PC-3 (cell line): ENCODE measurements at regions not wholly inside any gene's neighbourhood (a gene's known extent, or its start where the extent isn't known, plus 50 kb on each side); places are given as distances from the start of the nearest gene placed in this dataset.

Experiments
- ATAC-seq: fragments of 200-7000 bp; cut with Tn5 transposase; 2 replicates; pipeline ENCODE4 v1.9.1; 2020; ENCODE audit warnings: mild to moderate bottlenecking, moderate library complexity
- BruUV-seq: library from RNA; stranded (reverse); fragments of 400-500 nt; replicated peaks from 2 replicates; lab custom pipeline; 2021; lab: Mats Ljungman, UMichigan
- CTCF ChIA-PET: fragments of 300-600 bp; sonication (Branson Sonifier 250); formaldehyde crosslinking; loops from one replicate; lab custom pipeline; 2022; ENCODE audit warnings: antibody characterized with exemption; lab: Charles Lee
- POLR2A ChIA-PET: fragments of 300-600 bp; sonication (Branson Sonifier 250); formaldehyde crosslinking; loops from one replicate; lab custom pipeline; 2022; ENCODE audit warnings: antibody characterized with exemption; ENCODE audit not compliant: unreplicated experiment; lab: Charles Lee
- DNase-seq: peaks from one replicate; pipeline ENCODE4 v3.0.0-alpha.2; 2015
- H2AFZ ChIP-seq: fragments of 300-600 bp; sonication (generic); 2 replicates; pipeline ENCODE4 v1.6.0; 2016; ENCODE audit warnings: antibody characterized with exemption, low read length
- H3F3A ChIP-seq: fragments of 300-600 bp; sonication (generic); one replicate; pipeline ENCODE4 v1.6.0; 2017; ENCODE audit warnings: antibody characterized with exemption, low read length, control low read depth, mild to moderate bottlenecking; ENCODE audit not compliant: unreplicated experiment
- H3K27ac ChIP-seq: fragments of 300-600 bp; sonication (generic); 2 replicates; pipeline ENCODE4 v1.5.1; 2016; ENCODE audit warnings: mild to moderate bottlenecking, low read length
- H3K27me3 ChIP-seq: fragments of 300-600 bp; sonication (generic); 2 replicates; pipeline ENCODE4 v1.6.1; 2016; ENCODE audit warnings: low read length, mixed read lengths
- H3K36me3 ChIP-seq: fragments of 300-600 bp; sonication (generic); 2 replicates; pipeline ENCODE4 v1.6.1; 2016; ENCODE audit warnings: low read depth, mixed run types, low read length, mixed read lengths
- H3K4me1 ChIP-seq: fragments of 300-600 bp; sonication (generic); 2 replicates; pipeline ENCODE4 v1.5.1; 2016; ENCODE audit warnings: low read length; ENCODE audit not compliant: insufficient read depth
- H3K4me2 ChIP-seq: fragments of 300-600 bp; sonication (generic); 2 replicates; pipeline ENCODE4 v1.6.0; 2016; ENCODE audit warnings: low read length
- H3K4me3 ChIP-seq: fragments of 300-600 bp; sonication (generic); 2 replicates; pipeline ENCODE4 v1.5.1; 2016; ENCODE audit warnings: mild to moderate bottlenecking, low read length, mixed read lengths
- H3K79me2 ChIP-seq: fragments of 300-600 bp; sonication (generic); 2 replicates; pipeline ENCODE4 v1.6.1; 2017; ENCODE audit warnings: low read length, mixed read lengths
- H3K9ac ChIP-seq: fragments of 300-600 bp; sonication (generic); 2 replicates; pipeline ENCODE4 v1.6.0; 2016; ENCODE audit warnings: mild to moderate bottlenecking, low read length
- H3K9me2 ChIP-seq: fragments of 300-600 bp; sonication (generic); replicated peaks from 2 replicates; pipeline ENCODE4 v1.6.1; 2016; ENCODE audit warnings: mixed run types, low read length, mixed read lengths
- H3K9me3 ChIP-seq: fragments of 300-600 bp; sonication (generic); 2 replicates; pipeline ENCODE4 v1.6.1; 2016; ENCODE audit warnings: low read length, mixed read lengths
- H4K20me1 ChIP-seq: fragments of 300-600 bp; sonication (generic); 2 replicates; pipeline ENCODE4 v1.6.1; 2016; ENCODE audit warnings: low read length, mixed read lengths
- EZH2 ChIP-seq: fragments of 300-600 bp; sonication (generic); IDR thresholded peaks from one replicate; pipeline ENCODE4 v1.6.1; 2017; ENCODE audit warnings: antibody characterized with exemption, mild to moderate bottlenecking, low read length; ENCODE audit not compliant: unreplicated experiment
- EZH2phosphoT487 ChIP-seq: fragments of 300-600 bp; sonication (generic); IDR thresholded peaks from 2 replicates; pipeline ENCODE4 v1.6.1; 2018; ENCODE audit warnings: mild to moderate bottlenecking, antibody characterized with exemption, low read length, borderline replicate concordance
- intact Hi-C: fragments of 100-400 bp; cut with micrococcal nuclease; formaldehyde crosslinking; loops from 2 replicates; pipeline ENCODE4 v1.9.0; 2023
- TF ChIP-seq, protein P1 (sequence below): fragments of 300-600 bp; sonication (generic); conservative IDR thresholded peaks from 2 replicates; pipeline ENCODE4 v1.5.1; 2017; ENCODE audit warnings: antibody characterized with exemption, low read depth, mild to moderate bottlenecking, low read length

DNA sequence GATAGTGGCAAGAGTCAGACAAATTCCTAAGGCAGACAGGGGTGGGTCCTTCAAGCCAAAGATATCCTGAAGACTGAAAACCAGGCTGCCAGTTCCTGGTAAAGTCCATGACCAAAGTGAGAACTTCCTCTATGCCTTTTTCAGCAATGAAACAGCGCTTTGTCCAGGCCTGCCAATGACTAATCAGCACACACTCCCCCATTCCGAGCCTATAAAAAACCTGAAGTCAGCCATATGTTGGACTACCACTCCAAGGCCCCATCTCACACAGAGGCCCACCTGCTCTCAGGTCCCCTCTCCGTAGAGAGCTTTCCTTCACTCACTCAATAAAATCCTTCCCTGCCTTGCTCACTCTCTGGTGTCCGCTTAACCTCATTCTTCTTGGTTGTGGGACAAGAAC is 402.2 kb downstream of the ANKRD7 start:
- no peaks in the 10 kb centered on the region for H3K79me2 ChIP-seq
- intact Hi-C loops = no loop called here
- BruUV-seq = no TSS peak
- no peaks in the 10 kb centered on the region for H3K9me2 ChIP-seq
- no peaks in the 10 kb centered on the region for H4K20me1 ChIP-seq
- TF ChIP-seq EZH2phosphoT487 (no peak), EZH2 (no peak)
- TF ChIP-seq, protein P1, sequence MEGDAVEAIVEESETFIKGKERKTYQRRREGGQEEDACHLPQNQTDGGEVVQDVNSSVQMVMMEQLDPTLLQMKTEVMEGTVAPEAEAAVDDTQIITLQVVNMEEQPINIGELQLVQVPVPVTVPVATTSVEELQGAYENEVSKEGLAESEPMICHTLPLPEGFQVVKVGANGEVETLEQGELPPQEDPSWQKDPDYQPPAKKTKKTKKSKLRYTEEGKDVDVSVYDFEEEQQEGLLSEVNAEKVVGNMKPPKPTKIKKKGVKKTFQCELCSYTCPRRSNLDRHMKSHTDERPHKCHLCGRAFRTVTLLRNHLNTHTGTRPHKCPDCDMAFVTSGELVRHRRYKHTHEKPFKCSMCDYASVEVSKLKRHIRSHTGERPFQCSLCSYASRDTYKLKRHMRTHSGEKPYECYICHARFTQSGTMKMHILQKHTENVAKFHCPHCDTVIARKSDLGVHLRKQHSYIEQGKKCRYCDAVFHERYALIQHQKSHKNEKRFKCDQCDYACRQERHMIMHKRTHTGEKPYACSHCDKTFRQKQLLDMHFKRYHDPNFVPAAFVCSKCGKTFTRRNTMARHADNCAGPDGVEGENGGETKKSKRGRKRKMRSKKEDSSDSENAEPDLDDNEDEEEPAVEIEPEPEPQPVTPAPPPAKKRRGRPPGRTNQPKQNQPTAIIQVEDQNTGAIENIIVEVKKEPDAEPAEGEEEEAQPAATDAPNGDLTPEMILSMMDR = no peak
- no peaks in the 10 kb centered on the region for H3K9me3 ChIP-seq
- H3K27me3 ChIP-seq = no peaks in the 10 kb centered on the region
- no peak for DNase-seq
- H3K36me3 ChIP-seq = no peaks in the 10 kb centered on the region
- H3K9ac ChIP-seq = no peak overlapping the region
- H3F3A ChIP-seq = no peaks in the 10 kb centered on the region
- CTCF ChIA-PET = no interaction called here
- H2AFZ ChIP-seq = no peak overlapping the region
- H3K27ac ChIP-seq = no peak overlapping the region
- POLR2A ChIA-PET = no interaction called here
- no peak for ATAC-seq
- H3K4me1 ChIP-seq = no peaks in the 10 kb centered on the region
- H3K4me3 ChIP-seq = no peak overlapping the region
- no peak overlapping the region for H3K4me2 ChIP-seq

DNA sequence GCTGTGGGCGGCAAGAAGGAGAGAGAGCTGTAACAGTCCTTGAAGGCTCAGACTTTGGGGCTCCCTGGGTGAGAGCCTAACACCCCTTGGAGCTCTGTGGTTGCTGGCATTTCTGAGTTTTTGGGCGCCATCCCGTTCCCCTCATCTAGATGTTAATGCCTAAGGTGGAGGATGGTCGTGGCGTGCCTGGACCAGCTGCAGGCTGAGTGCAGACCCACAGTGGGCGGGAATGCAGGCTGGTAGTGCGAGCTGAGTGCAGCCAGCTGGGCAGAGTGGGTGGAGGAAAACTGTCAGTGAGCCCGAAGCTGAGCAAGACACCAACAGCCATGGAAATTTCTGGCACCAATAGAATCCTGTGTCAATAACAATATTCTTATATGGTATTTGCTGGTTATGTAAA is 403.0 kb downstream of the ANKRD7 start:
- Histone ChIP-seq H3K4me1 (no peaks in the 10 kb centered on the region), H3K9me2 (no peaks in the 10 kb centered on the region), H3F3A (no peaks in the 10 kb centered on the region), H3K4me2 (no peak overlapping the region), H3K27me3 (no peaks in the 10 kb centered on the region), H3K27ac (no peak overlapping the region), H3K9me3 (no peaks in the 10 kb centered on the region), H3K4me3 (no peak overlapping the region), H3K79me2 (no peaks in the 10 kb centered on the region), H3K36me3 (no peaks in the 10 kb centered on the region), H4K20me1 (no peaks in the 10 kb centered on the region), H2AFZ (no peak overlapping the region), H3K9ac (no peak overlapping the region)
- ChIA-PET POLR2A (no interaction called here), CTCF (no interaction called here)
- DNase-seq (no peak), ATAC-seq (no peak)
- no TSS peak for BruUV-seq
- TF ChIP-seq EZH2 = no peak
- TF ChIP-seq, protein P1 = no peak
- TF ChIP-seq EZH2phosphoT487 = no peak
- intact Hi-C loops = no loop called here

DNA sequence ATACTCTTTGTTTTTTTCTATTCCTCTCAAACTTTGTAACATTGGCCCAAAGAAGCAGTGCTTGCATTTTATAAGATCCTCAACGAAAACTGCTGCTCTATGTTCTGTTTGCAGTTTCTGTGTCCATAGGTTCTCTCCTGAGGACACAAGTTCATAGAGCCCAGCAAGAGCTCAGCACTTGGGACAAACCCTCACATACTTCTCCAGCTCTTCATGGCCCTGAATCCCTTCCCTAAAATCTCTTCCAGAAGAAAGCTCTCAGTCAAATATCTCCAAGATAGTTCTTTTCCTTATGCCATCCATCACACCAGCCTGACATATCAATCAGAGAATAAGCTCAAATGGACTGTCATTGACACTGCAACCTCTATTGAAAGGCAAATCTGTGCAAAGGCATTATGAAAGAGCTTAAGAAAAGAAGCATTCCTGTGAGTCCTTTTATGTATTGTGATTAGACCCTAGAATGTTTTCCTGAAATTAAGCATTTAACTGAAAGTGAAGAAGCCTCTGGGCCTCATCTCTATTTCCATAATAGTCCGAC is 405.5 kb downstream of the ANKRD7 start:
- Histone ChIP-seq H3K27ac (no peak overlapping the region), H3K9ac (no peak overlapping the region), H2AFZ (no peak overlapping the region), H3K27me3 (no peaks in the 10 kb centered on the region), H3K36me3 (no peaks in the 10 kb centered on the region), H3F3A (no peaks in the 10 kb centered on the region), H3K4me1 (no peaks in the 10 kb centered on the region), H3K9me2 (no peaks in the 10 kb centered on the region), H4K20me1 (no peaks in the 10 kb centered on the region), H3K4me2 (no peak overlapping the region), H3K4me3 (no peak overlapping the region), H3K9me3 (no peaks in the 10 kb centered on the region), H3K79me2 (no peaks in the 10 kb centered on the region)
- TF ChIP-seq EZH2phosphoT487 (no peak), EZH2 (no peak)
- TF ChIP-seq, protein P1 = no peak
- ChIA-PET POLR2A (no interaction called here), CTCF (no interaction called here)
- BruUV-seq = no TSS peak
- ATAC-seq (no peak), DNase-seq (no peak)
- intact Hi-C loops = no loop called here
